HG03442 (cell line): ENCODE measurements at regions not wholly inside any gene's neighbourhood (a gene's known extent, or its start where the extent isn't known, plus 50 kb on each side); places are given as distances from the start of the nearest gene placed in this dataset.

Source experiments
- ATAC-seq: cut with Tn5 transposase; IDR thresholded peaks from one replicate; pipeline ENCODE4 v1.9.1; 2021; ENCODE audit warnings: mild to moderate bottlenecking, moderate library complexity; ENCODE audit not compliant: unreplicated experiment

- no peak for ATAC-seq
Measured at GRCh38 chr6:144711661-144712060, 426.5 kb downstream of the UTRN start.

- no peak for ATAC-seq
Measured at GRCh38 chr6:144712541-144712940, 427.4 kb downstream of the UTRN start.

GRCh38 chr6:144714021-144714712, 429.0 kb downstream of the UTRN start:
- ATAC-seq, result no peak

- ATAC-seq, result no peak
Measured at GRCh38 chr6:144715344-144715743, 430.2 kb downstream of the UTRN start.

- no peak for ATAC-seq
Measured at GRCh38 chr6:144718431-144718830, 433.3 kb downstream of the UTRN start.

GRCh38 chr6:144721232-144721631, 436.1 kb downstream of the UTRN start:
- no peak for ATAC-seq

GRCh38 chr6:144722154-144722737, 437.1 kb downstream of the UTRN start:
- ATAC-seq, result no peak

GRCh38 chr6:144722925-144723324, 437.8 kb downstream of the UTRN start:
- ATAC-seq, result no peak

- ATAC-seq, result no peak
Measured at GRCh38 chr6:144723431-144723830, 438.3 kb downstream of the UTRN start.

GRCh38 chr6:144724818-144725217, 439.7 kb downstream of the UTRN start:
- ATAC-seq, result no peak

- ATAC-seq, result peak; percentile 88
Measured at GRCh38 chr6:144725736-144726522, 440.8 kb downstream of the UTRN start.

- no peak for ATAC-seq
Measured at GRCh38 chr6:144728804-144729203, 443.7 kb downstream of the UTRN start.

- ATAC-seq, result peak; percentile 40
Measured at GRCh38 chr6:144729502-144729901, 444.4 kb downstream of the UTRN start.

GRCh38 chr6:144730088-144730645, 445.0 kb downstream of the UTRN start:
- peak; percentile 38 for ATAC-seq

- ATAC-seq, result no peak
Measured at GRCh38 chr6:144731229-144731628, 446.1 kb downstream of the UTRN start.

GRCh38 chr6:144736763-144737162, 451.6 kb downstream of the UTRN start:
- no peak for ATAC-seq

- no peak for ATAC-seq
Measured at GRCh38 chr6:144737998-144738397, 452.9 kb downstream of the UTRN start.

- ATAC-seq, result no peak
Measured at GRCh38 chr6:144739873-144740272, 454.7 kb downstream of the UTRN start.

GRCh38 chr6:144741659-144742058, 456.5 kb downstream of the UTRN start:
- no peak for ATAC-seq

GRCh38 chr6:144742779-144743178, 457.6 kb downstream of the UTRN start:
- ATAC-seq, result no peak

GRCh38 chr6:144744720-144745119, 459.6 kb downstream of the UTRN start:
- ATAC-seq, result no peak

GRCh38 chr6:144745439-144745838, 460.3 kb downstream of the UTRN start:
- no peak for ATAC-seq
